SK-N-SH treated with all-trans-retinoic acid at 6 μM for 48 hours (cell line): ENCODE measurements at regions not wholly inside any gene's neighbourhood (a gene's known extent, or its start where the extent isn't known, plus 50 kb on each side); places are given as distances from the start of the nearest gene placed in this dataset.

ENCODE experiments used
- ATAC-seq: fragments of 200-7000 bp; cut with Tn5 transposase; 3 replicates; pipeline ENCODE4 v1.9.1; 2020; ENCODE audit warnings: mild to moderate bottlenecking, moderate library complexity
- ARNTL ChIP-seq: fragments of 450-650 bp; formaldehyde crosslinking; IDR thresholded peaks from 2 replicates; pipeline ENCODE4 v1.5.0; 2020; ENCODE audit warnings: low read depth, mild to moderate bottlenecking, moderate library complexity, borderline replicate concordance
- BACH2 ChIP-seq: fragments of 250-450 bp; sonication (Bioruptor Pico); IDR thresholded peaks from 2 replicates; pipeline ENCODE4 v1.9.0; 2021; ENCODE audit warnings: mild to moderate bottlenecking, borderline replicate concordance
- CSDC2 ChIP-seq: fragments of 250-450 bp; sonication (Bioruptor Pico); IDR thresholded peaks from 2 replicates; pipeline ENCODE4 v1.5.0; 2020; ENCODE audit warnings: mild to moderate bottlenecking, moderate library complexity
- ESRRG ChIP-seq: fragments of 250-450 bp; sonication (Bioruptor Pico); IDR thresholded peaks from 2 replicates; pipeline ENCODE4 v1.6.1; 2021; ENCODE audit warnings: mild to moderate bottlenecking
- GLIS3 ChIP-seq: fragments of 250-450 bp; sonication (Bioruptor Pico); IDR thresholded peaks from 2 replicates; pipeline ENCODE4 v1.5.0; 2020; ENCODE audit warnings: mild to moderate bottlenecking, moderate library complexity
- ISL1 ChIP-seq: fragments of 250-450 bp; sonication (Bioruptor Pico); IDR thresholded peaks from 2 replicates; pipeline ENCODE4 v2.1.2; 2022; ENCODE audit warnings: mild to moderate bottlenecking, moderate library complexity
- OSR1 ChIP-seq: fragments of 250-450 bp; sonication (Bioruptor Pico); IDR thresholded peaks from 2 replicates; pipeline ENCODE4 v1.8.0; 2022; ENCODE audit warnings: moderate library complexity, mild to moderate bottlenecking, inconsistent platforms
- PATZ1 ChIP-seq: fragments of 250-450 bp; sonication (Bioruptor Pico); IDR thresholded peaks from 2 replicates; pipeline ENCODE4 v1.8.0; 2020; ENCODE audit warnings: mild to moderate bottlenecking, moderate library complexity, borderline replicate concordance
- RARB ChIP-seq: fragments of 250-450 bp; sonication (Bioruptor Pico); IDR thresholded peaks from 2 replicates; pipeline ENCODE4 v1.8.0; 2021; ENCODE audit warnings: mild to moderate bottlenecking, moderate library complexity
- SNAI2 ChIP-seq: fragments of 250-450 bp; sonication (Bioruptor Pico); IDR thresholded peaks from 2 replicates; pipeline ENCODE4 v1.5.0; 2020; ENCODE audit warnings: mild to moderate bottlenecking, moderate library complexity
- TCF4 ChIP-seq: fragments of 250-450 bp; sonication (Bioruptor Pico); IDR thresholded peaks from 2 replicates; pipeline ENCODE4 v1.8.0; 2021; ENCODE audit warnings: mild to moderate bottlenecking, moderate library complexity, borderline replicate concordance
- TOX ChIP-seq: fragments of 250-450 bp; sonication (Bioruptor Pico); IDR thresholded peaks from 2 replicates; pipeline ENCODE4 v1.8.0; 2021; ENCODE audit warnings: mild to moderate bottlenecking, moderate library complexity, borderline replicate concordance
- TSHZ2 ChIP-seq: fragments of 250-450 bp; sonication (Bioruptor Pico); IDR thresholded peaks from 2 replicates; pipeline ENCODE4 v1.5.0; 2020; ENCODE audit warnings: mild to moderate bottlenecking, moderate library complexity
- ZC3H10 ChIP-seq: fragments of 250-450 bp; sonication (Bioruptor Pico); IDR thresholded peaks from 2 replicates; pipeline ENCODE4 v1.5.1; 2021; ENCODE audit warnings: mild to moderate bottlenecking, moderate library complexity
- ZFP3 ChIP-seq: fragments of 250-450 bp; sonication (Bioruptor Pico); IDR thresholded peaks from 2 replicates; pipeline ENCODE4 v1.5.0; 2020; ENCODE audit warnings: mild to moderate bottlenecking, moderate library complexity
- ZFP30 ChIP-seq: fragments of 450-650 bp; formaldehyde crosslinking; IDR thresholded peaks from 2 replicates; pipeline ENCODE4 v1.5.0; 2022; ENCODE audit warnings: mild to moderate bottlenecking, moderate library complexity
- ZNF70 ChIP-seq: fragments of 450-650 bp; formaldehyde crosslinking; IDR thresholded peaks from 2 replicates; pipeline ENCODE4 v1.5.0; 2020; ENCODE audit warnings: mild to moderate bottlenecking, moderate library complexity
- TF ChIP-seq, protein P1 (sequence below): fragments of 250-450 bp; sonication (Bioruptor Pico); IDR thresholded peaks from 2 replicates; pipeline ENCODE4 v1.8.0; 2021; ENCODE audit warnings: low read depth, mild to moderate bottlenecking, moderate library complexity, borderline replicate concordance

GRCh38 chr2:8174641-8175257, 507.1 kb upstream of the ID2 start:
- no peak for ATAC-seq
- TF ChIP-seq ZC3H10 (CRISPR knock-in tag) (no peak), ISL1 (CRISPR knock-in tag) (0 out of 2 replicates have a peak, but pooled peaks have one; percentile 5)

DNA sequence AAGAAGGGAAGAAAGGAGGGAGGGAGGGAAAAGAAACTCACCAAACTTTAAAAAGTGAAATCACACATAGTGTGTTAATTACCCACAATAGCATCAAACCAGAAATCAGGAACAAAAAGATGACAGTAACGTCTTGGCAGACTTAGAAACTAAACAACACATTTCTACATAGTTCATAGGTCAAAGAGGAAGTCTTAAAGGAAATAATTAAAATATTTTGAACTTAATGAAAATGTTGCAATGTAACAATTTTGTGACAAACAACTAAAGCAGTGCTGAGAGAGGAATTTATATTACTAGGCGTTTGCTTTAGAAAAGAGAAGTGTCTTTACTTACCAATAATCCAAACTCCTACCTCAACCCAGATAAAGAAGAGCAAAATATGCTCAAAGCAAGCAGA, 505.0 kb upstream of the ID2 start:
- TF ChIP-seq ISL1 (CRISPR knock-in tag) (no peak), CSDC2 (CRISPR knock-in tag) (no peak), PATZ1 (CRISPR knock-in tag) (no peak), ZFP3 (CRISPR knock-in tag) (no peak), GLIS3 (CRISPR knock-in tag) (no peak), ARNTL (CRISPR knock-in tag) (no peak), RARB (CRISPR knock-in tag) (no peak), SNAI2 (CRISPR knock-in tag) (no peak), ESRRG (CRISPR knock-in tag) (no peak), BACH2 (no peak), ZC3H10 (CRISPR knock-in tag) (no peak), TCF4 (CRISPR knock-in tag) (no peak)
- TF ChIP-seq, protein P1, sequence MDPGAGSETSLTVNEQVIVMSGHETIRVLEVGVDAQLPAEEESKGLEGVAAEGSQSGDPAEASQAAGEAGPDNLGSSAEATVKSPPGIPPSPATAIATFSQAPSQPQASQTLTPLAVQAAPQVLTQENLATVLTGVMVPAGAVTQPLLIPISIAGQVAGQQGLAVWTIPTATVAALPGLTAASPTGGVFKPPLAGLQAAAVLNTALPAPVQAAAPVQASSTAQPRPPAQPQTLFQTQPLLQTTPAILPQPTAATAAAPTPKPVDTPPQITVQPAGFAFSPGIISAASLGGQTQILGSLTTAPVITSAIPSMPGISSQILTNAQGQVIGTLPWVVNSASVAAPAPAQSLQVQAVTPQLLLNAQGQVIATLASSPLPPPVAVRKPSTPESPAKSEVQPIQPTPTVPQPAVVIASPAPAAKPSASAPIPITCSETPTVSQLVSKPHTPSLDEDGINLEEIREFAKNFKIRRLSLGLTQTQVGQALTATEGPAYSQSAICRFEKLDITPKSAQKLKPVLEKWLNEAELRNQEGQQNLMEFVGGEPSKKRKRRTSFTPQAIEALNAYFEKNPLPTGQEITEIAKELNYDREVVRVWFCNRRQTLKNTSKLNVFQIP (CRISPR knock-in tag) = no peak
- TF ChIP-seq, all 23 proteins: peak for 0
- ATAC-seq = no peak

- no peak for ATAC-seq
- TF ChIP-seq PATZ1 (CRISPR knock-in tag) = no peak
- TF ChIP-seq CSDC2 (CRISPR knock-in tag) = no peak
- TF ChIP-seq OSR1 (CRISPR knock-in tag) = no peak
- TF ChIP-seq TOX (CRISPR knock-in tag) = no peak
- TF ChIP-seq ARNTL (CRISPR knock-in tag) = no peak
- no peak for TF ChIP-seq RARB (CRISPR knock-in tag)
- no peak for TF ChIP-seq ZFP3 (CRISPR knock-in tag)
- no peak for TF ChIP-seq ESRRG (CRISPR knock-in tag)
- no peak for TF ChIP-seq ISL1 (CRISPR knock-in tag)
- TF ChIP-seq ZC3H10 (CRISPR knock-in tag) = no peak
- TF ChIP-seq, protein P1 (CRISPR knock-in tag) = no peak
- TF ChIP-seq TSHZ2 (CRISPR knock-in tag) = no peak
- TF ChIP-seq ZFP30 (CRISPR knock-in tag) = no peak
- TF ChIP-seq ZNF70 = no peak
Measured at GRCh38 chr2:8177566-8177965, 504.3 kb upstream of the ID2 start.
